Stomach (tissue), 4 donors: ENCODE measurements at regions not wholly inside any gene's neighbourhood (a gene's known extent, or its start where the extent isn't known, plus 50 kb on each side); places are given as distances from the start of the nearest gene placed in this dataset.

Source experiments
- EP300 ChIP-seq: sonication (generic); formaldehyde crosslinking; IDR thresholded peaks from one replicate; pipeline ENCODE4 v1.6.1; 2017; ENCODE audit warnings: antibody characterized with exemption
- TF ChIP-seq, protein P1 (sequence below), 7 experiments: fragments of 450-650 bp in 4 of 7; fragments of 200-600 bp in 3 of 7; sonication (generic) in 3 of 7; IDR thresholded peaks; one replicate each; pipeline ENCODE4 v1.5.1; 2016 to 2019; ENCODE audit warnings: antibody characterized with exemption in 7 of 7, control low read depth in 2 of 7, mild to moderate bottlenecking in 1 of 7

- no peak for TF ChIP-seq EP300
- TF ChIP-seq, protein P1, sequence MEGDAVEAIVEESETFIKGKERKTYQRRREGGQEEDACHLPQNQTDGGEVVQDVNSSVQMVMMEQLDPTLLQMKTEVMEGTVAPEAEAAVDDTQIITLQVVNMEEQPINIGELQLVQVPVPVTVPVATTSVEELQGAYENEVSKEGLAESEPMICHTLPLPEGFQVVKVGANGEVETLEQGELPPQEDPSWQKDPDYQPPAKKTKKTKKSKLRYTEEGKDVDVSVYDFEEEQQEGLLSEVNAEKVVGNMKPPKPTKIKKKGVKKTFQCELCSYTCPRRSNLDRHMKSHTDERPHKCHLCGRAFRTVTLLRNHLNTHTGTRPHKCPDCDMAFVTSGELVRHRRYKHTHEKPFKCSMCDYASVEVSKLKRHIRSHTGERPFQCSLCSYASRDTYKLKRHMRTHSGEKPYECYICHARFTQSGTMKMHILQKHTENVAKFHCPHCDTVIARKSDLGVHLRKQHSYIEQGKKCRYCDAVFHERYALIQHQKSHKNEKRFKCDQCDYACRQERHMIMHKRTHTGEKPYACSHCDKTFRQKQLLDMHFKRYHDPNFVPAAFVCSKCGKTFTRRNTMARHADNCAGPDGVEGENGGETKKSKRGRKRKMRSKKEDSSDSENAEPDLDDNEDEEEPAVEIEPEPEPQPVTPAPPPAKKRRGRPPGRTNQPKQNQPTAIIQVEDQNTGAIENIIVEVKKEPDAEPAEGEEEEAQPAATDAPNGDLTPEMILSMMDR (IDR thresholded peaks at IDR 0.05): no peak
Observed at GRCh38 chr10:131746241-131746711, 154.5 kb upstream of the PPP2R2D start.
